SK-N-SH (cell line): ENCODE measurements at regions not wholly inside any gene's neighbourhood (a gene's known extent, or its start where the extent isn't known, plus 50 kb on each side); places are given as distances from the start of the nearest gene placed in this dataset.

Source experiments
- CTCF ChIA-PET: fragments of 300-600, 350-600 bp; formaldehyde crosslinking; extraction: SDS; loops from one replicate; lab custom pipeline; 2021; lab: Yijun Ruan, JAX
- POLR2A ChIA-PET: fragments of 350-600 bp; sonication (Branson Sonifier 250); formaldehyde crosslinking; extraction: SDS; loops from one replicate; lab custom pipeline; 2020; ENCODE audit warnings: antibody characterized with exemption, inconsistent platforms; lab: Yijun Ruan, JAX
- DNase-seq: peaks from one replicate; pipeline ENCODE4 v3.0.0; 2012
- H2AFZ ChIP-seq: fragments of 200-600 bp; sonication (generic); 2 replicates; pipeline ENCODE4 v1.8.1; 2016; ENCODE audit warnings: antibody characterized with exemption, mild to moderate bottlenecking, low read depth
- H3F3A ChIP-seq: fragments of 200-600 bp; sonication (generic); replicated peaks from 2 replicates; pipeline ENCODE3; 2016; ENCODE audit warnings: antibody characterized with exemption, mild to moderate bottlenecking; ENCODE audit not compliant: insufficient read depth
- H3K27ac ChIP-seq, 2 experiments: fragments of 200-500 bp in 1 of 2; fragments of 200-600 bp in 1 of 2; sonication (Bioruptor generic) in 1 of 2; sonication (generic), shearing (Covaris generic) in 1 of 2; 2 replicates each; pipeline versions ENCODE4 v1.5.1 to v1.6.1; 2014 to 2016; ENCODE audit warnings: low read depth in 2 of 2, inconsistent platforms in 1 of 2, low read length in 1 of 2, mild to moderate bottlenecking in 1 of 2, mixed read lengths in 1 of 2
- H3K27me3 ChIP-seq: fragments of 200-600 bp; sonication (generic), shearing (Covaris generic); 2 replicates; pipeline ENCODE4 v1.6.1; 2016; ENCODE audit warnings: mixed run types; ENCODE audit not compliant: insufficient read depth
- H3K36me3 ChIP-seq, 2 experiments: fragments of 200-500 bp in 1 of 2; fragments of 200-600 bp in 1 of 2; sonication (Bioruptor generic) in 1 of 2; sonication (generic) in 1 of 2; replicated peaks in 1 of 2; 2 replicates each; pipeline versions ENCODE3 to v1.5.1; 2014 to 2016; ENCODE audit warnings: low read length in 1 of 2, mild to moderate bottlenecking in 1 of 2; ENCODE audit not compliant: insufficient read depth in 2 of 2, control insufficient read depth in 1 of 2
- H3K4me1 ChIP-seq, 2 experiments: fragments of 200-500 bp in 1 of 2; fragments of 200-600 bp in 1 of 2; sonication (Bioruptor generic) in 1 of 2; sonication (generic), shearing (Covaris generic) in 1 of 2; 2 replicates each; pipeline versions ENCODE4 v1.5.1 to v1.6.1; 2014 to 2016; ENCODE audit warnings: low read depth in 1 of 2, low read length in 1 of 2, mixed run types in 1 of 2; ENCODE audit not compliant: insufficient read depth in 2 of 2, control insufficient read depth in 1 of 2
- H3K4me2 ChIP-seq: fragments of 200-600 bp; sonication (generic), shearing (Covaris generic); 2 replicates; pipeline ENCODE4 v1.6.1; 2017; ENCODE audit warnings: mixed run types
- H3K4me3 ChIP-seq, 2 experiments: fragments of 200-500 bp in 1 of 2; fragments of 200-600 bp in 1 of 2; sonication (Bioruptor generic) in 1 of 2; sonication (generic), shearing (Covaris generic) in 1 of 2; 2 replicates each; pipeline versions ENCODE4 v1.5.1 to v1.8.1; 2014 to 2016; ENCODE audit warnings: low read depth in 2 of 2, inconsistent platforms in 1 of 2, low read length in 1 of 2, mild to moderate bottlenecking in 1 of 2, mixed read lengths in 1 of 2, moderate library complexity in 1 of 2
- H3K79me2 ChIP-seq: fragments of 200-600 bp; sonication (generic); 2 replicates; pipeline ENCODE4 v1.8.1; 2017; ENCODE audit warnings: mild to moderate bottlenecking; ENCODE audit not compliant: insufficient read depth
- H3K9ac ChIP-seq: fragments of 200-600 bp; sonication (generic); 2 replicates; pipeline ENCODE4 v1.6.1; 2017; ENCODE audit warnings: mixed run types
- H3K9me2 ChIP-seq: fragments of 200-600 bp; sonication (generic); 2 replicates; pipeline ENCODE4 v1.6.1; 2017; ENCODE audit warnings: mixed run types
- H3K9me3 ChIP-seq: fragments of 200-600 bp; sonication (generic); 2 replicates; pipeline ENCODE4 v1.6.1; 2017; ENCODE audit warnings: mixed run types, mild to moderate bottlenecking, moderate library complexity
- H4K20me1 ChIP-seq: fragments of 200-600 bp; sonication (generic); 2 replicates; pipeline ENCODE4 v1.6.1; 2017; ENCODE audit warnings: mild to moderate bottlenecking, mixed run types; ENCODE audit not compliant: insufficient read depth
- CHD2 ChIP-seq: fragments of 150-350 bp; IDR thresholded peaks from 2 replicates; pipeline ENCODE4 v1.6.1; 2018; ENCODE audit warnings: low read length; ENCODE audit not compliant: partially characterized antibody
- EP300 ChIP-seq, 2 experiments: IDR thresholded peaks; 2 replicates each; pipeline versions ENCODE4 v1.4.0 to v1.6.1; 2012; ENCODE audit warnings: borderline replicate concordance in 1 of 2, low read depth in 1 of 2, low read length in 1 of 2
- FOXJ3 ChIP-seq: sonication (generic); formaldehyde crosslinking; IDR thresholded peaks from 2 replicates; pipeline ENCODE4 v1.5.1; 2020; ENCODE audit warnings: mild to moderate bottlenecking, missing genetic modification reagents
- FOXM1 ChIP-seq: IDR thresholded peaks from 2 replicates; pipeline ENCODE4 v1.4.0; 2012; ENCODE audit warnings: low read depth, mild to moderate bottlenecking
- GABPA ChIP-seq: IDR thresholded peaks from 2 replicates; pipeline ENCODE4 v1.4.0; 2012; ENCODE audit warnings: low read depth, mild to moderate bottlenecking
- JUND ChIP-seq: IDR thresholded peaks from 2 replicates; pipeline ENCODE4 v1.4.0; 2012
- MAX ChIP-seq: IDR thresholded peaks from 2 replicates; pipeline ENCODE4 v1.4.0; 2012; ENCODE audit warnings: low read depth
- MEF2A ChIP-seq: IDR thresholded peaks from 2 replicates; pipeline ENCODE4 v1.4.0; 2012; ENCODE audit warnings: low read depth, borderline replicate concordance
- NFIC ChIP-seq: IDR thresholded peaks from 2 replicates; pipeline ENCODE4 v1.4.0; 2012; ENCODE audit warnings: borderline replicate concordance
- NRF1 ChIP-seq: IDR thresholded peaks from 2 replicates; pipeline ENCODE4 v1.6.1; 2012; ENCODE audit warnings: low read depth, mild to moderate bottlenecking, low read length
- POLR2AphosphoS5 ChIP-seq: IDR thresholded peaks from 2 replicates; pipeline ENCODE4 v1.6.1; 2012; ENCODE audit warnings: low read depth, low read length
- RAD21 ChIP-seq: IDR thresholded peaks from 2 replicates; pipeline ENCODE4 v1.6.1; 2012; ENCODE audit warnings: mild to moderate bottlenecking, low read length
- REST ChIP-seq: IDR thresholded peaks from 2 replicates; pipeline ENCODE4 v1.6.1; 2012; ENCODE audit warnings: mild to moderate bottlenecking, low read depth, low read length, moderate library complexity
- RFX5 ChIP-seq: IDR thresholded peaks from 2 replicates; pipeline ENCODE4 v1.6.1; 2012; ENCODE audit warnings: mild to moderate bottlenecking, improper control_type of control experiment, low read length
- TCF12 ChIP-seq: IDR thresholded peaks from 2 replicates; pipeline ENCODE4 v1.4.0; 2012
- TEAD4 ChIP-seq: IDR thresholded peaks from 2 replicates; pipeline ENCODE4 v1.4.0; 2012; ENCODE audit warnings: mild to moderate bottlenecking, borderline replicate concordance; ENCODE audit not compliant: insufficient read depth
- WGBS: methylation state at CpG from one replicate; pipeline ENCODE4 v1.1.6; 2017; ENCODE audit warnings: low lambda C conversion rate; 5-methylcytosine and 5-hydroxymethylcytosine counted together
- TF ChIP-seq, protein P1 (sequence below): fragments of 200-600 bp; sonication (generic); IDR thresholded peaks from 2 replicates; pipeline ENCODE4 v1.6.1; 2017; ENCODE audit warnings: antibody characterized with exemption, mild to moderate bottlenecking, moderate library complexity
- TF ChIP-seq, protein P2 (sequence below): fragments of 150-350 bp; IDR thresholded peaks from 2 replicates; pipeline ENCODE4 v1.6.1; 2016; ENCODE audit warnings: mild to moderate bottlenecking, low read depth, low read length

DNA sequence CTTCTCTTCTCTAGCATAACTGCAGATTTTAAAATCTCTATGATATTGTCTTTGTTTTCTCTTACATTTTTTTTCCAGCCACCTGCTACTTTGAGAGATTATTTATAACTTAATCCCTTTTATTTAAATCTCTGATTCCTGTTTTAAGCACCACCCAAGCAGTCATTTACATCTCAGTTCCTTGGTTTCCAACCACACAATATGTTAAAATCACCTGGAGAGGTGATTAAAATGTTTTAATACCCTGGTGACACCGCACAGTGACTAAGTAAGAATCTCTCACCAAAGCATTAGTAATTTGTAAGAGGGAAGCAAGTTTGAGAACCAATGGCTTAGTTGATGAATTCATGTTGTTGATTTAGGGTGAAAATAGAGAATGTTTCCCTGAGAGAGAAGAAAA is 849.8 kb downstream of the TMTC2 start:
- no peaks in the 10 kb centered on the region for H3K36me3 ChIP-seq
- no peaks in the 10 kb centered on the region for H4K20me1 ChIP-seq
- H3K9ac ChIP-seq: no peak overlapping the region
- no peak overlapping the region for H3K4me2 ChIP-seq
- CTCF ChIA-PET: no interaction called here
- no peak for DNase-seq
- no peak overlapping the region for H3K4me3 ChIP-seq
- TF ChIP-seq POLR2AphosphoS5 (no peak), TEAD4 (no peak), MEF2A (no peak), GABPA (no peak)
- TF ChIP-seq, all 33 proteins: peak for 0
- H2AFZ ChIP-seq: no peak overlapping the region; the same call in 1 of the 2 replicates
- H3K9me2 ChIP-seq: no peaks in the 10 kb centered on the region
- 94% methylated on average over 1 of the region's 1 CpG for WGBS
- no peaks in the 10 kb centered on the region for H3K79me2 ChIP-seq
- H3F3A ChIP-seq: no peaks in the 10 kb centered on the region
- POLR2A ChIA-PET: no interaction called here
- no peaks in the 10 kb centered on the region for H3K9me3 ChIP-seq
- H3K27ac ChIP-seq: no peak overlapping the region
- no peaks in the 10 kb centered on the region; a peak in 1 of 4 replicates for H3K4me1 ChIP-seq
- H3K27me3 ChIP-seq: no peaks in the 10 kb centered on the region

GRCh38 chr12:83528571-83528970 is 841.9 kb downstream of the TMTC2 start:
- 59% methylated on average over 1 of the region's 1 CpG for WGBS
- no peaks in the 10 kb centered on the region for H3F3A ChIP-seq
- H3K4me2 ChIP-seq: no peak overlapping the region
- ChIA-PET CTCF (no interaction called here), POLR2A (no interaction called here)
- H3K4me3 ChIP-seq: no peak overlapping the region
- no peak for DNase-seq
- H3K9me2 ChIP-seq: no peaks in the 10 kb centered on the region
- no peaks in the 10 kb centered on the region; a peak in 1 of 4 replicates for H3K4me1 ChIP-seq
- no peaks in the 10 kb centered on the region for H3K9me3 ChIP-seq
- H3K9ac ChIP-seq: no peak overlapping the region
- no peaks in the 10 kb centered on the region for H3K36me3 ChIP-seq
- no peaks in the 10 kb centered on the region for H3K79me2 ChIP-seq
- H3K27ac ChIP-seq: no peak overlapping the region
- TF ChIP-seq, protein P1, sequence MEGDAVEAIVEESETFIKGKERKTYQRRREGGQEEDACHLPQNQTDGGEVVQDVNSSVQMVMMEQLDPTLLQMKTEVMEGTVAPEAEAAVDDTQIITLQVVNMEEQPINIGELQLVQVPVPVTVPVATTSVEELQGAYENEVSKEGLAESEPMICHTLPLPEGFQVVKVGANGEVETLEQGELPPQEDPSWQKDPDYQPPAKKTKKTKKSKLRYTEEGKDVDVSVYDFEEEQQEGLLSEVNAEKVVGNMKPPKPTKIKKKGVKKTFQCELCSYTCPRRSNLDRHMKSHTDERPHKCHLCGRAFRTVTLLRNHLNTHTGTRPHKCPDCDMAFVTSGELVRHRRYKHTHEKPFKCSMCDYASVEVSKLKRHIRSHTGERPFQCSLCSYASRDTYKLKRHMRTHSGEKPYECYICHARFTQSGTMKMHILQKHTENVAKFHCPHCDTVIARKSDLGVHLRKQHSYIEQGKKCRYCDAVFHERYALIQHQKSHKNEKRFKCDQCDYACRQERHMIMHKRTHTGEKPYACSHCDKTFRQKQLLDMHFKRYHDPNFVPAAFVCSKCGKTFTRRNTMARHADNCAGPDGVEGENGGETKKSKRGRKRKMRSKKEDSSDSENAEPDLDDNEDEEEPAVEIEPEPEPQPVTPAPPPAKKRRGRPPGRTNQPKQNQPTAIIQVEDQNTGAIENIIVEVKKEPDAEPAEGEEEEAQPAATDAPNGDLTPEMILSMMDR: no peak
- TF ChIP-seq RFX5 (no peak), CHD2 (no peak), MAX (no peak), POLR2AphosphoS5 (no peak), TCF12 (no peak), TEAD4 (no peak), FOXJ3 (CRISPR knock-in tag) (no peak), NRF1 (no peak), MEF2A (no peak), RAD21 (no peak), FOXM1 (no peak), NFIC (no peak), JUND (no peak), REST (no peak), EP300 (IDR thresholded peaks at IDR 0.05; ENCODE audit: borderline replicate concordance in 1 of 2, low read depth in 1 of 2, low read length in 1 of 2) (no peak)
- TF ChIP-seq, protein P2, sequence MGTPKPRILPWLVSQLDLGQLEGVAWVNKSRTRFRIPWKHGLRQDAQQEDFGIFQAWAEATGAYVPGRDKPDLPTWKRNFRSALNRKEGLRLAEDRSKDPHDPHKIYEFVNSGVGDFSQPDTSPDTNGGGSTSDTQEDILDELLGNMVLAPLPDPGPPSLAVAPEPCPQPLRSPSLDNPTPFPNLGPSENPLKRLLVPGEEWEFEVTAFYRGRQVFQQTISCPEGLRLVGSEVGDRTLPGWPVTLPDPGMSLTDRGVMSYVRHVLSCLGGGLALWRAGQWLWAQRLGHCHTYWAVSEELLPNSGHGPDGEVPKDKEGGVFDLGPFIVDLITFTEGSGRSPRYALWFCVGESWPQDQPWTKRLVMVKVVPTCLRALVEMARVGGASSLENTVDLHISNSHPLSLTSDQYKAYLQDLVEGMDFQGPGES: no peak
- H4K20me1 ChIP-seq: no peaks in the 10 kb centered on the region
- H2AFZ ChIP-seq: no peak overlapping the region
- H3K27me3 ChIP-seq: no peaks in the 10 kb centered on the region
